Vagina (tissue), 2 donors: ENCODE measurements at regions not wholly inside any gene's neighbourhood (a gene's known extent, or its start where the extent isn't known, plus 50 kb on each side); places are given as distances from the start of the nearest gene placed in this dataset.

Experiments
- POLR2A ChIP-seq, 2 donors: fragments of 450-650 bp; IDR thresholded peaks; one replicate each; pipeline ENCODE4 v1.6.1; 2017; ENCODE audit warnings: antibody characterized with exemption in 2 of 2, mild to moderate bottlenecking in 2 of 2, moderate library complexity in 2 of 2
- TF ChIP-seq, protein P1 (sequence below), 3 experiments: fragments of 450-650 bp in 2 of 3; fragments of 200-600 bp in 1 of 3; sonication (generic) in 1 of 3; IDR thresholded peaks; one replicate each; pipeline ENCODE4 v1.5.1; 2017 to 2019; ENCODE audit warnings: antibody characterized with exemption in 3 of 3, mild to moderate bottlenecking in 2 of 3, moderate library complexity in 2 of 3

GRCh38 chr4:38456096-38456495 is 207.9 kb upstream of the KLF3 start:
- no peak for TF ChIP-seq POLR2A (IDR thresholded peaks at IDR 0.05)
- TF ChIP-seq, protein P1, sequence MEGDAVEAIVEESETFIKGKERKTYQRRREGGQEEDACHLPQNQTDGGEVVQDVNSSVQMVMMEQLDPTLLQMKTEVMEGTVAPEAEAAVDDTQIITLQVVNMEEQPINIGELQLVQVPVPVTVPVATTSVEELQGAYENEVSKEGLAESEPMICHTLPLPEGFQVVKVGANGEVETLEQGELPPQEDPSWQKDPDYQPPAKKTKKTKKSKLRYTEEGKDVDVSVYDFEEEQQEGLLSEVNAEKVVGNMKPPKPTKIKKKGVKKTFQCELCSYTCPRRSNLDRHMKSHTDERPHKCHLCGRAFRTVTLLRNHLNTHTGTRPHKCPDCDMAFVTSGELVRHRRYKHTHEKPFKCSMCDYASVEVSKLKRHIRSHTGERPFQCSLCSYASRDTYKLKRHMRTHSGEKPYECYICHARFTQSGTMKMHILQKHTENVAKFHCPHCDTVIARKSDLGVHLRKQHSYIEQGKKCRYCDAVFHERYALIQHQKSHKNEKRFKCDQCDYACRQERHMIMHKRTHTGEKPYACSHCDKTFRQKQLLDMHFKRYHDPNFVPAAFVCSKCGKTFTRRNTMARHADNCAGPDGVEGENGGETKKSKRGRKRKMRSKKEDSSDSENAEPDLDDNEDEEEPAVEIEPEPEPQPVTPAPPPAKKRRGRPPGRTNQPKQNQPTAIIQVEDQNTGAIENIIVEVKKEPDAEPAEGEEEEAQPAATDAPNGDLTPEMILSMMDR (IDR thresholded peaks at IDR 0.05), result no peak
